Gastroesophageal sphincter (tissue), 4 donors: ENCODE measurements at regions not wholly inside any gene's neighbourhood (a gene's known extent, or its start where the extent isn't known, plus 50 kb on each side); places are given as distances from the start of the nearest gene placed in this dataset.

Experiments
- ATAC-seq: fragments of 150-250 bp; one replicate; pipeline ENCODE4 v1.9.1; 2016; ENCODE audit warnings: mild to moderate bottlenecking, moderate library complexity
- H3K27ac ChIP-seq, 4 donors: fragments of 200-600 bp; sonication (generic) in 3 of 4; 1 replicate in 3 of 4; 2 replicates in 1 of 4; pipeline ENCODE4 v1.5.1; 2016 to 2019
- H3K27me3 ChIP-seq: fragments of 200-600 bp; sonication (generic); one replicate; pipeline ENCODE4 v1.5.1; 2019
- H3K36me3 ChIP-seq, 2 donors: fragments of 200-600 bp; sonication (generic); one replicate each; pipeline ENCODE4 v1.5.1; 2019; ENCODE audit warnings: control low read depth in 1 of 2
- H3K4me1 ChIP-seq, 3 donors: fragments of 200-600 bp; sonication (generic); 1 replicate in 2 of 3; 2 replicates in 1 of 3; pipeline ENCODE4 v1.5.1; 2016 to 2019; ENCODE audit warnings: control low read depth in 2 of 3
- H3K4me3 ChIP-seq, 2 donors: fragments of 200-600 bp; sonication (generic); one replicate each; pipeline ENCODE4 v1.5.1; 2019; ENCODE audit warnings: mild to moderate bottlenecking in 1 of 2, moderate library complexity in 1 of 2
- H3K9me3 ChIP-seq, 3 donors: fragments of 200-600 bp; sonication (generic); one replicate each; pipeline ENCODE4 v1.5.1; 2017 to 2019; ENCODE audit warnings: control low read depth in 2 of 3
- EP300 ChIP-seq: sonication (generic); formaldehyde crosslinking; IDR thresholded peaks from one replicate; pipeline ENCODE4 v1.6.1; 2017; ENCODE audit warnings: antibody characterized with exemption, mild to moderate bottlenecking
- POLR2A ChIP-seq, 2 donors: fragments of 450-650 bp; IDR thresholded peaks; one replicate each; pipeline ENCODE4 v1.6.1; 2017; ENCODE audit warnings: antibody characterized with exemption in 2 of 2, mild to moderate bottlenecking in 2 of 2, moderate library complexity in 1 of 2
- POLR2AphosphoS5 ChIP-seq: sonication (generic); formaldehyde crosslinking; IDR thresholded peaks from one replicate; pipeline ENCODE4 v1.6.1; 2017; ENCODE audit warnings: antibody characterized with exemption
- WGBS, 2 donors: methylation state at CpG; one replicate each; pipeline ENCODE4 v1.1.5; 2018; ENCODE audit warnings: low coverage in 1 of 2; 5-methylcytosine and 5-hydroxymethylcytosine counted together
- TF ChIP-seq, protein P1 (sequence below), 4 experiments: fragments of 200-600 bp in 2 of 4; fragments of 450-650 bp in 2 of 4; sonication (generic) in 1 of 4; IDR thresholded peaks; one replicate each; pipeline ENCODE4 v1.5.1; 2017 to 2019; ENCODE audit warnings: antibody characterized with exemption in 4 of 4, mild to moderate bottlenecking in 2 of 4, moderate library complexity in 2 of 4

- no peak for ATAC-seq
- no peak overlapping the region for H3K27ac ChIP-seq
Observed at GRCh38 chr10:4006051-4006450, 221.0 kb upstream of the KLF6 start.

DNA sequence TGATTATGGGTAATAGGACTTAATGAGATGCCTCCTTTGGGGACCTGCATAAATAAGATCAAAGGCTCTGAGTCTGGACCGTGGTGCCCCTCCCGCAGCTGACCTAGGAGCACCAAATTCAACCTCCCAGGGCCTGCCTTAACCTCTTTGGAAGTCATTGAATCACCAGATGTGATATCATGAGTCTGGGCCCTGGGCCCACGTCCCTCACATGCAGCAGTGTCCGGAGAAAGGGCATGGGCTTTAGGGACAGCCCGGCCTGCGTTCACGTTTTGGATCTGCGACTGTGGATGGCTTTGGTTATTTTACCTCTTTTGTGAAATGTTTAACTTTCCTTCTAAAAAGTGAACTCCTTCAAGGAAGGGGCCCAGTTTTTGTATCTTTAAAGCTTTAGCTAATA is 220.0 kb upstream of the KLF6 start:
- H3K9me3 ChIP-seq: no peaks in the 10 kb centered on the region
- no peak for TF ChIP-seq EP300
- TF ChIP-seq, protein P1, sequence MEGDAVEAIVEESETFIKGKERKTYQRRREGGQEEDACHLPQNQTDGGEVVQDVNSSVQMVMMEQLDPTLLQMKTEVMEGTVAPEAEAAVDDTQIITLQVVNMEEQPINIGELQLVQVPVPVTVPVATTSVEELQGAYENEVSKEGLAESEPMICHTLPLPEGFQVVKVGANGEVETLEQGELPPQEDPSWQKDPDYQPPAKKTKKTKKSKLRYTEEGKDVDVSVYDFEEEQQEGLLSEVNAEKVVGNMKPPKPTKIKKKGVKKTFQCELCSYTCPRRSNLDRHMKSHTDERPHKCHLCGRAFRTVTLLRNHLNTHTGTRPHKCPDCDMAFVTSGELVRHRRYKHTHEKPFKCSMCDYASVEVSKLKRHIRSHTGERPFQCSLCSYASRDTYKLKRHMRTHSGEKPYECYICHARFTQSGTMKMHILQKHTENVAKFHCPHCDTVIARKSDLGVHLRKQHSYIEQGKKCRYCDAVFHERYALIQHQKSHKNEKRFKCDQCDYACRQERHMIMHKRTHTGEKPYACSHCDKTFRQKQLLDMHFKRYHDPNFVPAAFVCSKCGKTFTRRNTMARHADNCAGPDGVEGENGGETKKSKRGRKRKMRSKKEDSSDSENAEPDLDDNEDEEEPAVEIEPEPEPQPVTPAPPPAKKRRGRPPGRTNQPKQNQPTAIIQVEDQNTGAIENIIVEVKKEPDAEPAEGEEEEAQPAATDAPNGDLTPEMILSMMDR (IDR thresholded peaks at IDR 0.05): no peak
- TF ChIP-seq POLR2A (IDR thresholded peaks at IDR 0.05): no peak
- TF ChIP-seq POLR2AphosphoS5: no peak
- no peaks in the 10 kb centered on the region for H3K36me3 ChIP-seq
- no peak for ATAC-seq
- no peak overlapping the region for H3K27ac ChIP-seq
- no peaks in the 10 kb centered on the region for H3K4me1 ChIP-seq
- no peaks in the 10 kb centered on the region for H3K27me3 ChIP-seq
- H3K4me3 ChIP-seq: no peak overlapping the region
- 77 to 100% methylated on average over 6 to 8 of the region's 8 CpGs for WGBS, 2 donors

More at GRCh38 chr10:4006051-4006450, 221.0 kb upstream of the KLF6 start:
- no peaks in the 10 kb centered on the region for H3K4me1 ChIP-seq
- no peaks in the 10 kb centered on the region for H3K27me3 ChIP-seq
- H3K36me3 ChIP-seq: no peaks in the 10 kb centered on the region
- 36 to 51% methylated on average over 7 to 8 of the region's 8 CpGs for WGBS, 2 donors
- H3K4me3 ChIP-seq: no peak overlapping the region
- TF ChIP-seq EP300 (no peak), POLR2AphosphoS5 (no peak), POLR2A (IDR thresholded peaks at IDR 0.05) (no peak)
- TF ChIP-seq, protein P1 (IDR thresholded peaks at IDR 0.05): no peak
- H3K9me3 ChIP-seq: no peaks in the 10 kb centered on the region

GRCh38 chr10:4004144-4004543 is 219.1 kb upstream of the KLF6 start:
- Histone ChIP-seq H3K4me1 (no peaks in the 10 kb centered on the region), H3K27me3 (no peaks in the 10 kb centered on the region), H3K36me3 (no peaks in the 10 kb centered on the region), H3K9me3 (no peaks in the 10 kb centered on the region), H3K4me3 (no peak overlapping the region), H3K27ac (no peak overlapping the region)
- no peak for ATAC-seq
- 69 to 80% methylated on average over 5 of the region's 5 CpGs for WGBS, 2 donors
- TF ChIP-seq POLR2A (IDR thresholded peaks at IDR 0.05) (no peak), EP300 (no peak), POLR2AphosphoS5 (no peak)
- TF ChIP-seq, protein P1 (IDR thresholded peaks at IDR 0.05): no peak

- 97 to 98% methylated on average over 6 of the region's 7 CpGs for WGBS, 2 donors
- Histone ChIP-seq H3K36me3 (no peaks in the 10 kb centered on the region), H3K27me3 (no peaks in the 10 kb centered on the region), H3K27ac (no peak overlapping the region), H3K9me3 (no peaks in the 10 kb centered on the region), H3K4me1 (no peaks in the 10 kb centered on the region), H3K4me3 (no peak overlapping the region)
- TF ChIP-seq POLR2A (IDR thresholded peaks at IDR 0.05) (no peak), POLR2AphosphoS5 (no peak), EP300 (no peak)
- TF ChIP-seq, protein P1 (IDR thresholded peaks at IDR 0.05): no peak
- ATAC-seq: no peak
Observed at GRCh38 chr10:4003348-4003973, 218.5 kb upstream of the KLF6 start.

DNA sequence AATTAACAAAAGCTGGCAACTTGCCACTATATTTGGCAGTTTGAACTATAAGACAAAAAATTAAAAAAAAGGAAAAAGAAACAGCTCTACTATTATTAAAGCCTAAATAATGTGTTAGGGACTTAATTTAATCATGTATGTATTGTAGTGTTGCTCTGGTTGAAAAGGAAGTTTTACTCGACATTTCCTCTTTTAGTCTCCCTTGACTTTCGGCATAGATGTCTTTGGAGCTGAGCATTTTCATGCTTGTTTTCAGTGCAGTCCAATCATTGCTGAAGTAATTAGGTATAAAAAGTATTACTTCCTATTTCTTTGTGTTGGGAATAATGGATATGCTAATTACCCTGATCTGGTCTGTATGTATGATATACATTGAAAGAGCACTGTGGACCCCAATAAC is 216.8 kb upstream of the KLF6 start:
- H3K27ac ChIP-seq: no peak overlapping the region
- no peak for ATAC-seq
- no peak overlapping the region for H3K4me3 ChIP-seq
- H3K4me1 ChIP-seq: no peaks in the 10 kb centered on the region
- H3K9me3 ChIP-seq: no peaks in the 10 kb centered on the region
- H3K27me3 ChIP-seq: no peaks in the 10 kb centered on the region
- TF ChIP-seq EP300: no peak
- no peak for TF ChIP-seq POLR2AphosphoS5
- TF ChIP-seq, protein P1 (IDR thresholded peaks at IDR 0.05): no peak
- TF ChIP-seq POLR2A (IDR thresholded peaks at IDR 0.05): no peak
- 80 to 95% methylated on average over 2 of the region's 2 CpGs for WGBS, 2 donors
- no peaks in the 10 kb centered on the region for H3K36me3 ChIP-seq
